IMR-90 (cell line): ENCODE measurements at regions not wholly inside any gene's neighbourhood (a gene's known extent, or its start where the extent isn't known, plus 50 kb on each side); places are given as distances from the start of the nearest gene placed in this dataset.

ENCODE experiments used
- ATAC-seq: fragments of 200-7000 bp; cut with Tn5 transposase; 2 replicates; pipeline ENCODE4 v1.9.1; 2020; ENCODE audit warnings: low read depth, mild to moderate bottlenecking, moderate library complexity
- BruUV-seq: library from RNA; stranded (reverse); fragments of 400-500 nt; replicated peaks from 2 replicates; lab custom pipeline; 2021; lab: Mats Ljungman, UMichigan
- CTCF ChIA-PET: fragments of 300-600 bp; formaldehyde crosslinking; extraction: SDS; loops from one replicate; lab custom pipeline; 2021; ENCODE audit warnings: antibody characterized with exemption; lab: Yijun Ruan, JAX
- POLR2A ChIA-PET: fragments of 300-600 bp; sonication (Branson Sonifier 250); formaldehyde crosslinking; loops from one replicate; lab custom pipeline; 2022; ENCODE audit warnings: antibody characterized with exemption; ENCODE audit not compliant: unreplicated experiment; lab: Charles Lee
- DNase-seq: peaks from one replicate; pipeline ENCODE4 v3.0.0; 2013
- H2AFZ ChIP-seq: replicated peaks from 2 replicates; pipeline ENCODE3; 2013; ENCODE audit warnings: low read length, mild to moderate bottlenecking; ENCODE audit not compliant: poor library complexity
- H2AK5ac ChIP-seq: 2 replicates; pipeline ENCODE4 v1.6.1; 2013; ENCODE audit warnings: low read depth, low read length, inconsistent platforms
- H2AK9ac ChIP-seq: replicated peaks from 2 replicates; pipeline ENCODE3; 2013; ENCODE audit warnings: mild to moderate bottlenecking, low read depth, low read length, moderate library complexity; ENCODE audit not compliant: poor library complexity
- H2BK120ac ChIP-seq: 2 replicates; pipeline ENCODE4 v1.6.1; 2013; ENCODE audit warnings: low read depth, low read length, inconsistent platforms
- H2BK15ac ChIP-seq: 3 replicates; pipeline ENCODE4 v1.6.1; 2013; ENCODE audit warnings: low read depth, low read length, inconsistent platforms
- H2BK20ac ChIP-seq: 2 replicates; pipeline ENCODE4 v1.6.1; 2013; ENCODE audit warnings: low read depth, mild to moderate bottlenecking, inconsistent platforms, low read length, moderate library complexity
- H2BK5ac ChIP-seq: 2 replicates; pipeline ENCODE4 v1.6.1; 2013; ENCODE audit warnings: mild to moderate bottlenecking, low read depth, low read length, inconsistent platforms; ENCODE audit not compliant: poor library complexity, severe bottlenecking
- H3K14ac ChIP-seq: replicated peaks from 2 replicates; pipeline ENCODE4 v1.6.1; 2013; ENCODE audit warnings: low read depth, low read length, inconsistent platforms
- H3K18ac ChIP-seq: 2 replicates; pipeline ENCODE4 v1.6.1; 2013; ENCODE audit warnings: low read depth, low read length, control low read depth
- H3K23ac ChIP-seq: 2 replicates; pipeline ENCODE4 v1.6.1; 2013; ENCODE audit warnings: low read depth, low read length, inconsistent platforms
- H3K27ac ChIP-seq: 2 replicates; pipeline ENCODE4 v1.5.1; 2013; ENCODE audit warnings: mild to moderate bottlenecking, control low read depth, low read length; ENCODE audit not compliant: insufficient read depth
- H3K27me3 ChIP-seq: 2 replicates; pipeline ENCODE4 v1.6.1; 2013; ENCODE audit warnings: low read length; ENCODE audit not compliant: control insufficient read depth, insufficient read depth
- H3K36me3 ChIP-seq: 2 replicates; pipeline ENCODE4 v1.6.1; 2013; ENCODE audit warnings: low read length, mixed read lengths; ENCODE audit not compliant: control insufficient read depth, insufficient read depth
- H3K4ac ChIP-seq: 2 replicates; pipeline ENCODE4 v1.6.1; 2013; ENCODE audit warnings: low read depth, low read length, inconsistent platforms
- H3K4me1 ChIP-seq: 2 replicates; pipeline ENCODE4 v1.6.1; 2013; ENCODE audit warnings: low read length, mixed read lengths; ENCODE audit not compliant: control insufficient read depth, insufficient read depth
- H3K4me2 ChIP-seq: 2 replicates; pipeline ENCODE4 v1.6.1; 2013; ENCODE audit warnings: low read depth, mild to moderate bottlenecking, control low read depth, low read length, moderate library complexity
- H3K4me3 ChIP-seq: 2 replicates; pipeline ENCODE4 v1.5.1; 2013; ENCODE audit warnings: low read depth, mild to moderate bottlenecking, control low read depth, low read length, moderate library complexity; ENCODE audit not compliant: insufficient read depth
- H3K56ac ChIP-seq: 2 replicates; pipeline ENCODE4 v1.6.1; 2013; ENCODE audit warnings: low read length, inconsistent platforms; ENCODE audit not compliant: insufficient read depth; ENCODE audit errors: extremely low read depth
- H3K79me1 ChIP-seq, 2 experiments: 2 replicates each; pipeline ENCODE4 v1.6.1; 2013; ENCODE audit warnings: low read length in 2 of 2, inconsistent platforms in 1 of 2, low read depth in 1 of 2
- H3K9ac ChIP-seq: 2 replicates; pipeline ENCODE4 v1.6.1; 2013; ENCODE audit warnings: low read depth, low read length, control low read depth
- H3K9me1 ChIP-seq: 2 replicates; pipeline ENCODE4 v1.6.1; 2013; ENCODE audit warnings: low read length, inconsistent platforms; ENCODE audit not compliant: insufficient read depth
- H3K9me3 ChIP-seq: 2 replicates; pipeline ENCODE4 v1.6.1; 2013; ENCODE audit warnings: low read length; ENCODE audit not compliant: control insufficient read depth, insufficient read depth
- H4K20me1 ChIP-seq: 2 replicates; pipeline ENCODE4 v1.6.1; 2013; ENCODE audit warnings: low read length, inconsistent platforms; ENCODE audit not compliant: insufficient read depth
- H4K5ac ChIP-seq: 2 replicates; pipeline ENCODE4 v1.6.1; 2013; ENCODE audit warnings: mild to moderate bottlenecking, low read depth, low read length, control low read depth
- H4K8ac ChIP-seq, 2 experiments: 2 replicates each; pipeline ENCODE4 v1.6.1; 2013; ENCODE audit warnings: low read depth in 2 of 2, low read length in 2 of 2, control low read depth in 1 of 2, inconsistent platforms in 1 of 2
- H4K91ac ChIP-seq: 2 replicates; pipeline ENCODE4 v1.6.1; 2013; ENCODE audit warnings: low read depth, low read length, inconsistent platforms; ENCODE audit not compliant: insufficient read depth
- BHLHE40 ChIP-seq: fragments of 150-350 bp; IDR thresholded peaks from 2 replicates; pipeline ENCODE4 v1.6.1; 2016; ENCODE audit warnings: mild to moderate bottlenecking, low read depth, low read length
- CHD1 ChIP-seq: IDR thresholded peaks from 2 replicates; pipeline ENCODE4 v1.6.1; 2012; ENCODE audit warnings: low read depth, low read length, improper control_type of control experiment
- CTCF ChIP-seq: conservative IDR thresholded peaks from 2 replicates; pipeline ENCODE4 v1.5.1; 2012; ENCODE audit warnings: mild to moderate bottlenecking, low read depth, low read length, improper control_type of control experiment
- FOS ChIP-seq: fragments of 150-350 bp; IDR thresholded peaks from 2 replicates; pipeline ENCODE4 v1.6.1; 2016; ENCODE audit warnings: low read depth, low read length
- MXI1 ChIP-seq: IDR thresholded peaks from 2 replicates; pipeline ENCODE4 v1.6.1; 2012; ENCODE audit warnings: low read depth, mild to moderate bottlenecking, low read length, moderate library complexity, borderline replicate concordance
- POLR2A ChIP-seq: IDR thresholded peaks from 2 replicates; pipeline ENCODE4 v1.6.1; 2012; ENCODE audit warnings: mild to moderate bottlenecking, low read depth, low read length
- RAD21 ChIP-seq: IDR thresholded peaks from 2 replicates; pipeline ENCODE4 v1.6.1; 2012; ENCODE audit warnings: low read length, improper control_type of control experiment
- RCOR1 ChIP-seq: IDR thresholded peaks from 2 replicates; pipeline ENCODE4 v1.6.1; 2012; ENCODE audit warnings: mild to moderate bottlenecking, low read length, improper control_type of control experiment; ENCODE audit not compliant: insufficient replicate concordance
- RFX5 ChIP-seq: IDR thresholded peaks from 2 replicates; pipeline ENCODE4 v1.8.0; 2012; ENCODE audit warnings: low read depth, mild to moderate bottlenecking, low read length, moderate library complexity
- WGBS, 2 experiments: methylation state at CpG; one replicate each; pipeline versions ENCODE4 v1.1.5 to v1.1.7; 2013; ENCODE audit warnings: missing lambda C conversion rate in 2 of 2; ENCODE audit not compliant: insufficient read length in 1 of 2; ENCODE audit errors: extremely low coverage in 2 of 2; 5-methylcytosine and 5-hydroxymethylcytosine counted together
- dilution Hi-C: fragments of 300-500 bp; cut with HindIII; formaldehyde crosslinking; loops from one replicate; pipeline ENCODE4 v1.14.3; 2018; ENCODE audit warnings: low sequenced_read_pairs; ENCODE audit not compliant: unreplicated experiment
- in situ Hi-C: fragments of 300-500 bp; cut with MboI; formaldehyde crosslinking; loops from 3 replicates; pipeline ENCODE4 v1.14.3; 2019; ENCODE audit warnings: low sequenced_read_pairs, inconsistent platforms, mixed read lengths
- intact Hi-C: fragments of 100-400 bp; cut with micrococcal nuclease; formaldehyde crosslinking; loops from 2 replicates; pipeline ENCODE4 v1.10.0; 2022
- TF ChIP-seq, protein P1 (sequence below): fragments of 150-350 bp; IDR thresholded peaks from 2 replicates; pipeline ENCODE4 v1.6.1; 2017; ENCODE audit warnings: mild to moderate bottlenecking, antibody characterized with exemption, low read length, low read depth

DNA sequence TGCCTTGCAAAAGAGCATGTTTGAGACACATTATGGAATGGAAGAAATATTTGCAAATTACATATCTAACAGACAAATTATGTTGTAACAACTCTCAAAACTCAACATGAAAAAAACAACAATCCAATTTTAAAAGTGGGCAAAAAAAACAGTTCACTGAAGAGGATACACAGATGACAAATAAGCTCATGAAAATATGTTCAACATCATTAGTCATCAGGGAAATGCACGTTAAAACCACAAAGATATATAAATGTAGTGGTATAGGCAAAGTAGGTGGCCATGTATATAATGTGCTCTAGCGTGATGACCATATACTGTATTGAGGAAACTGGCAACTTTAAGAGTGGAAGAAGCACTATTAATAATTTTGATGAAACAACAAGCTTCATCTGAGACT lies 220.1 kb downstream of the IRS1 start:
- Histone ChIP-seq H2AFZ (no peak overlapping the region), H3K56ac (no peak overlapping the region), H2BK20ac (no peak overlapping the region), H3K14ac (no peak overlapping the region), H4K91ac (no peak overlapping the region), H2BK120ac (no peak overlapping the region), H3K27ac (no peak overlapping the region), H3K27me3 (no peaks in the 10 kb centered on the region), H2AK9ac (no peak overlapping the region), H3K18ac (no peak overlapping the region), H2BK5ac (peak overlapping the region; percentile 51), H3K4ac (no peak overlapping the region), H2BK15ac (no peak overlapping the region), H4K5ac (no peak overlapping the region), H3K4me3 (no peak overlapping the region), H3K23ac (no peak overlapping the region), H3K4me1 (peaks cover 25% of the 10 kb centered on the region), H3K9me1 (peaks cover 13% of the 10 kb centered on the region; the same call in 1 of the 2 replicates), H2AK5ac (no peak overlapping the region), H3K9ac (no peak overlapping the region), H3K36me3 (no peaks in the 10 kb centered on the region), H3K9me3 (no peaks in the 10 kb centered on the region), H4K20me1 (no peaks in the 10 kb centered on the region), H3K79me1 (peaks cover 0 to 12% of the 10 kb centered on the region in 2 experiments; a peak in 2 of 4 replicates), H4K8ac (no peak overlapping the region), H3K4me2 (no peak overlapping the region)
- dilution Hi-C loops (no loop called here), intact Hi-C loops (no loop called here), in situ Hi-C loops (no loop called here)
- TF ChIP-seq RAD21 (no peak), RCOR1 (no peak), POLR2A (no peak), FOS (no peak), MXI1 (no peak), RFX5 (no peak), CHD1 (no peak), BHLHE40 (no peak), CTCF (no peak)
- TF ChIP-seq, protein P1, sequence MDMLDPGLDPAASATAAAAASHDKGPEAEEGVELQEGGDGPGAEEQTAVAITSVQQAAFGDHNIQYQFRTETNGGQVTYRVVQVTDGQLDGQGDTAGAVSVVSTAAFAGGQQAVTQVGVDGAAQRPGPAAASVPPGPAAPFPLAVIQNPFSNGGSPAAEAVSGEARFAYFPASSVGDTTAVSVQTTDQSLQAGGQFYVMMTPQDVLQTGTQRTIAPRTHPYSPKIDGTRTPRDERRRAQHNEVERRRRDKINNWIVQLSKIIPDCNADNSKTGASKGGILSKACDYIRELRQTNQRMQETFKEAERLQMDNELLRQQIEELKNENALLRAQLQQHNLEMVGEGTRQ, result no peak
- no peak for ATAC-seq
- peak; percentile 23 for DNase-seq
- WGBS, 2 experiments, result no CpG with 5 or more reads among the region's 2 CpGs
- CTCF ChIA-PET, result interaction anchor here (0.6 kb wide), 1 partner anchor 774 kb away, joined by 3 read pairs; no protein-coding TSS in a partner anchor
- POLR2A ChIA-PET, result interaction anchor here (0.6 kb wide), 1 partner anchor 15 kb away, joined by 3 read pairs; no protein-coding TSS in a partner anchor
- no TSS peak for BruUV-seq
